Testis (tissue), 2 donors: ENCODE measurements at regions not wholly inside any gene's neighbourhood (a gene's known extent, or its start where the extent isn't known, plus 50 kb on each side); places are given as distances from the start of the nearest gene placed in this dataset.

Source experiments
- DNase-seq: peaks from one replicate; pipeline ENCODE4 v3.0.0-alpha.2; 2019
- H3K27ac ChIP-seq, 2 donors: fragments of 200-600 bp; sonication (generic); one replicate each; pipeline ENCODE4 v1.5.1; 2019
- H3K27me3 ChIP-seq: fragments of 200-600 bp; sonication (generic); one replicate; pipeline ENCODE4 v1.5.1; 2019
- H3K36me3 ChIP-seq: fragments of 200-600 bp; sonication (generic); one replicate; pipeline ENCODE4 v1.5.1; 2017; ENCODE audit warnings: low read depth; ENCODE audit errors: missing control alignments
- H3K4me1 ChIP-seq: fragments of 200-600 bp; sonication (generic); one replicate; pipeline ENCODE4 v1.5.1; 2019
- H3K4me3 ChIP-seq, 2 donors: fragments of 200-600 bp; sonication (generic); one replicate each; pipeline ENCODE4 v1.5.1; 2017 to 2019
- H3K9me3 ChIP-seq: fragments of 200-600 bp; sonication (generic); one replicate; pipeline ENCODE4 v1.5.1; 2017
- CTCF ChIP-seq, 3 experiments: fragments of 450-650 bp in 2 of 3; fragments of 200-600 bp in 1 of 3; sonication (generic) in 1 of 3; IDR thresholded peaks; one replicate each; pipeline ENCODE4 v1.5.1; 2016 to 2019; ENCODE audit warnings: antibody characterized with exemption in 3 of 3, mild to moderate bottlenecking in 2 of 3, moderate library complexity in 1 of 3
- POLR2A ChIP-seq: fragments of 450-650 bp; IDR thresholded peaks from one replicate; pipeline ENCODE4 v1.6.1; 2017; ENCODE audit warnings: antibody characterized with exemption, mild to moderate bottlenecking, moderate library complexity
- WGBS, 2 donors: methylation state at CpG; one replicate each; pipeline ENCODE4 v1.1.5; 2018; 5-methylcytosine and 5-hydroxymethylcytosine counted together
- intact Hi-C: fragments of 100-400 bp; cut with DNase I; formaldehyde crosslinking; loops from one replicate; pipeline ENCODE4 v1.15.1; 2023; ENCODE audit warnings: low total_unique reads

DNA sequence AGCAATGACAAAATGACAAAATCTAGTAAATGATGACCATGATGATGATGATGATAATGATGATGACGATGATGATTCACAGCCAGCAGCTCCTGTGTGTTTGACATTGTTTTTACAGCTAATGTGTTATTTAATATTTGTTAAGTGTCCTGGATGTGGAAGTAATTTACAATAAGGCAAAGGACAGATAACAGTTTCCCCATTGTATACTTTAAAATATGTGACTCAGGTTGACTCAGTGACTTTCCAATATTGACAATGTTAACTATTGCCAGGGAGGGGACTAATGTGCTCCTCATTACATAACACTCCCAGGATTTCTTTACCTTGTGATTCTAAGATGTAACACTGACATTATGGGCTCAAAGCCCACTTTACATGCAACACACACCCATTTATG, 602.2 kb downstream of the FBXO15 start:
- H3K4me1 ChIP-seq = no peaks in the 10 kb centered on the region
- DNase-seq = no peak
- TF ChIP-seq CTCF (IDR thresholded peaks at IDR 0.05) = no peak
- intact Hi-C loops = no loop called here
- H3K9me3 ChIP-seq = no peaks in the 10 kb centered on the region
- H3K27ac ChIP-seq = no peak overlapping the region
- no peaks in the 10 kb centered on the region for H3K27me3 ChIP-seq
- WGBS, 2 donors = 0 to 57% methylated on average over 1 of the region's 1 CpG
- H3K36me3 ChIP-seq = no peaks in the 10 kb centered on the region
- no peak overlapping the region for H3K4me3 ChIP-seq

- no peaks in the 10 kb centered on the region for H3K4me1 ChIP-seq
- H3K27ac ChIP-seq = no peak overlapping the region
- no peak overlapping the region for H3K4me3 ChIP-seq
- no peaks in the 10 kb centered on the region for H3K36me3 ChIP-seq
- WGBS, 2 donors = 91 to 95% methylated on average over 2 of the region's 2 CpGs
- H3K27me3 ChIP-seq = no peaks in the 10 kb centered on the region
- no peaks in the 10 kb centered on the region for H3K9me3 ChIP-seq
- intact Hi-C loops = no loop called here
- no peak for DNase-seq
- TF ChIP-seq POLR2A (no peak), CTCF (IDR thresholded peaks at IDR 0.05) (no peak)
Measured at GRCh38 chr18:73544617-73545016, 603.0 kb downstream of the FBXO15 start.

GRCh38 chr18:73544032-73544431, 603.6 kb downstream of the FBXO15 start:
- no peak for DNase-seq
- Histone ChIP-seq H3K27ac (no peak overlapping the region), H3K4me3 (no peak overlapping the region), H3K27me3 (no peaks in the 10 kb centered on the region), H3K4me1 (no peaks in the 10 kb centered on the region), H3K36me3 (no peaks in the 10 kb centered on the region), H3K9me3 (no peaks in the 10 kb centered on the region)
- intact Hi-C loops = no loop called here
- 92 to 98% methylated on average over 1 of the region's 1 CpG for WGBS, 2 donors
- TF ChIP-seq POLR2A = no peak
- no peak for TF ChIP-seq CTCF (IDR thresholded peaks at IDR 0.05)

DNA sequence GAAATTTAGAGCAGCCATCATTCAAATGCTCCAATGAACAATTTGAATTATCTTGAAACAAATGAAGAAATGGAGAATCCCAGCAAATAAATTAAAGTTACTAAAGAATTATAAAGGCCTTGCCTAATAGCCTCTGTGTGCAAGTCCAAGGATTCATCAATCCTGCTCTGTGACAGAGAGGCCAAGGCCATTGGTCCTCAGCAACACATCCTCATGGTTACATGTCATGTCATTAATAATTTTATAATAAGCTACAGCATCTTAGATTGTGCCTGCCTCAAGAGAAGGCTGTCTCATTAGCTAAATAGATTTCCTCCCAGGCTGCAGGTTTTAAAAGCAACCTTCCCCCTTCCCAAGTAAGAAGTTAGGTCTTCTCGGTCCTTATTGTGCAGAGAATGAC, 611.6 kb downstream of the FBXO15 start:
- Histone ChIP-seq H3K27ac (no peak overlapping the region), H3K4me1 (no peaks in the 10 kb centered on the region), H3K36me3 (no peaks in the 10 kb centered on the region), H3K27me3 (no peaks in the 10 kb centered on the region), H3K9me3 (no peaks in the 10 kb centered on the region), H3K4me3 (no peak overlapping the region)
- WGBS, 2 donors = 44 to 80% methylated on average over 1 of the region's 1 CpG
- intact Hi-C loops = no loop called here
- no peak for TF ChIP-seq POLR2A
- TF ChIP-seq CTCF (IDR thresholded peaks at IDR 0.05) = no peak
- no peak for DNase-seq

GRCh38 chr18:73535189-73535588, 612.4 kb downstream of the FBXO15 start:
- 70 to 71% methylated on average over 1 to 6 of the region's 6 CpGs for WGBS, 2 donors
- Histone ChIP-seq H3K36me3 (no peaks in the 10 kb centered on the region), H3K27ac (no peak overlapping the region), H3K27me3 (no peaks in the 10 kb centered on the region), H3K4me3 (no peak overlapping the region), H3K4me1 (no peaks in the 10 kb centered on the region), H3K9me3 (no peaks in the 10 kb centered on the region)
- TF ChIP-seq POLR2A = no peak
- TF ChIP-seq CTCF (IDR thresholded peaks at IDR 0.05) = no peak
- intact Hi-C loops = no loop called here
- DNase-seq = no peak
